Smooth muscle cell (in vitro differentiated cells): ENCODE measurements at regions not wholly inside any gene's neighbourhood (a gene's known extent, or its start where the extent isn't known, plus 50 kb on each side); places are given as distances from the start of the nearest gene placed in this dataset.
A peak's percentile ranks its signal among the peaks of the same experiment; 100 is the strongest.

ENCODE experiments used
- DNase-seq: peaks from one replicate; lab custom pipeline; 2025; ENCODE audit not compliant: unreplicated experiment; lab: John Stamatoyannopoulos, UW
- H2AFZ ChIP-seq: fragments of 200-600 bp; sonication (generic); 2 replicates; pipeline ENCODE4 v1.6.0; 2016; ENCODE audit warnings: antibody characterized with exemption, low read depth, mild to moderate bottlenecking
- H3F3A ChIP-seq: fragments of 200-600 bp; sonication (generic); 2 replicates; pipeline ENCODE4 v1.6.0; 2017; ENCODE audit warnings: antibody characterized with exemption, low read depth
- H3K27ac ChIP-seq: fragments of 200-600 bp; sonication (generic); 2 replicates; pipeline ENCODE4 v1.5.1; 2016; ENCODE audit warnings: low read depth, mild to moderate bottlenecking
- H3K27me3 ChIP-seq: fragments of 200-600 bp; sonication (generic); 2 replicates; pipeline ENCODE4 v1.6.1; 2016; ENCODE audit warnings: low read depth, mild to moderate bottlenecking
- H3K36me3 ChIP-seq: fragments of 200-600 bp; sonication (generic); 2 replicates; pipeline ENCODE4 v1.5.1; 2016; ENCODE audit warnings: low read depth
- H3K4me1 ChIP-seq: fragments of 200-600 bp; sonication (generic); 2 replicates; pipeline ENCODE4 v1.5.1; 2016; ENCODE audit warnings: low read depth
- H3K4me2 ChIP-seq: fragments of 200-600 bp; sonication (generic); 2 replicates; pipeline ENCODE4 v1.6.0; 2016; ENCODE audit warnings: mild to moderate bottlenecking
- H3K4me3 ChIP-seq: fragments of 200-600 bp; sonication (generic); 2 replicates; pipeline ENCODE4 v1.5.1; 2016; ENCODE audit warnings: mild to moderate bottlenecking
- H3K79me2 ChIP-seq: fragments of 200-600 bp; sonication (generic); 2 replicates; pipeline ENCODE4 v1.6.0; 2016; ENCODE audit warnings: low read depth, mild to moderate bottlenecking
- H3K9ac ChIP-seq: fragments of 200-600 bp; sonication (generic); 2 replicates; pipeline ENCODE4 v1.6.0; 2016; ENCODE audit warnings: low read depth
- H3K9me3 ChIP-seq: fragments of 200-600 bp; sonication (generic); replicated peaks from 2 replicates; pipeline ENCODE4 v1.5.1; 2016; ENCODE audit warnings: low read depth
- H4K20me1 ChIP-seq: fragments of 200-600 bp; sonication (generic); 2 replicates; pipeline ENCODE4 v1.6.0; 2016; ENCODE audit warnings: low read depth
- WGBS: methylation state at CpG from one replicate; pipeline ENCODE4 v1.1.7; 2016; ENCODE audit warnings: low lambda C conversion rate; 5-methylcytosine and 5-hydroxymethylcytosine counted together
- TF ChIP-seq, protein P1 (sequence below): fragments of 200-600 bp; sonication (generic); IDR thresholded peaks from 2 replicates; pipeline ENCODE4 v1.5.1; 2017; ENCODE audit warnings: borderline replicate concordance, mild to moderate bottlenecking, antibody characterized with exemption; ENCODE audit not compliant: insufficient read depth, poor library complexity, severe bottlenecking

DNA sequence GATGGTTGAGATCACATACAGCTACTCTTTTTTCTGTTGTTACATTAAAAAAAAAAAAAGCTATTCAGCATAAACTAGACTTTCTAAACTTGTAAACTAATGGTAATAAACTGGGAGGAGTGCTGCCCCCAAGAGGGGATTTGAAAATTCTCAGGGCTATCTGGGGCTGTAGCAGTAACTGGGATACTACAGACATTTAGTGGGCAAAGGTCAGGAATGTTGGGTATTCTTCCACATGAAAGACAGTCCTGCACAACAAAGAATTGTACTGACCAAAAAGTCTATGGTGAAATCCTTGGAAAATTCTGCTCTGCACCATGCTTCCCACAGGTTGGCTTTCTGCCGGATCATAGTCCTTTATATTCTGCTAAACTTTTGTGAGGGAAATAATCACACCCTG is 232.6 kb upstream of the BOD1L1 start:
- no peak overlapping the region for H3K4me2 ChIP-seq
- no peaks in the 10 kb centered on the region for H3K36me3 ChIP-seq
- no peaks in the 10 kb centered on the region for H3K9me3 ChIP-seq
- no peak for DNase-seq
- no peak overlapping the region for H3K4me3 ChIP-seq
- TF ChIP-seq, protein P1, sequence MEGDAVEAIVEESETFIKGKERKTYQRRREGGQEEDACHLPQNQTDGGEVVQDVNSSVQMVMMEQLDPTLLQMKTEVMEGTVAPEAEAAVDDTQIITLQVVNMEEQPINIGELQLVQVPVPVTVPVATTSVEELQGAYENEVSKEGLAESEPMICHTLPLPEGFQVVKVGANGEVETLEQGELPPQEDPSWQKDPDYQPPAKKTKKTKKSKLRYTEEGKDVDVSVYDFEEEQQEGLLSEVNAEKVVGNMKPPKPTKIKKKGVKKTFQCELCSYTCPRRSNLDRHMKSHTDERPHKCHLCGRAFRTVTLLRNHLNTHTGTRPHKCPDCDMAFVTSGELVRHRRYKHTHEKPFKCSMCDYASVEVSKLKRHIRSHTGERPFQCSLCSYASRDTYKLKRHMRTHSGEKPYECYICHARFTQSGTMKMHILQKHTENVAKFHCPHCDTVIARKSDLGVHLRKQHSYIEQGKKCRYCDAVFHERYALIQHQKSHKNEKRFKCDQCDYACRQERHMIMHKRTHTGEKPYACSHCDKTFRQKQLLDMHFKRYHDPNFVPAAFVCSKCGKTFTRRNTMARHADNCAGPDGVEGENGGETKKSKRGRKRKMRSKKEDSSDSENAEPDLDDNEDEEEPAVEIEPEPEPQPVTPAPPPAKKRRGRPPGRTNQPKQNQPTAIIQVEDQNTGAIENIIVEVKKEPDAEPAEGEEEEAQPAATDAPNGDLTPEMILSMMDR = no peak
- no peaks in the 10 kb centered on the region for H3K27me3 ChIP-seq
- H4K20me1 ChIP-seq = no peaks in the 10 kb centered on the region
- H3K79me2 ChIP-seq = no peaks in the 10 kb centered on the region
- WGBS = 78% methylated on average over 1 of the region's 1 CpG
- H3K9ac ChIP-seq = no peak overlapping the region
- H3F3A ChIP-seq = no peaks in the 10 kb centered on the region
- no peak overlapping the region for H3K27ac ChIP-seq
- H2AFZ ChIP-seq = no peak overlapping the region
- H3K4me1 ChIP-seq = peaks cover 4% of the 10 kb centered on the region

DNA sequence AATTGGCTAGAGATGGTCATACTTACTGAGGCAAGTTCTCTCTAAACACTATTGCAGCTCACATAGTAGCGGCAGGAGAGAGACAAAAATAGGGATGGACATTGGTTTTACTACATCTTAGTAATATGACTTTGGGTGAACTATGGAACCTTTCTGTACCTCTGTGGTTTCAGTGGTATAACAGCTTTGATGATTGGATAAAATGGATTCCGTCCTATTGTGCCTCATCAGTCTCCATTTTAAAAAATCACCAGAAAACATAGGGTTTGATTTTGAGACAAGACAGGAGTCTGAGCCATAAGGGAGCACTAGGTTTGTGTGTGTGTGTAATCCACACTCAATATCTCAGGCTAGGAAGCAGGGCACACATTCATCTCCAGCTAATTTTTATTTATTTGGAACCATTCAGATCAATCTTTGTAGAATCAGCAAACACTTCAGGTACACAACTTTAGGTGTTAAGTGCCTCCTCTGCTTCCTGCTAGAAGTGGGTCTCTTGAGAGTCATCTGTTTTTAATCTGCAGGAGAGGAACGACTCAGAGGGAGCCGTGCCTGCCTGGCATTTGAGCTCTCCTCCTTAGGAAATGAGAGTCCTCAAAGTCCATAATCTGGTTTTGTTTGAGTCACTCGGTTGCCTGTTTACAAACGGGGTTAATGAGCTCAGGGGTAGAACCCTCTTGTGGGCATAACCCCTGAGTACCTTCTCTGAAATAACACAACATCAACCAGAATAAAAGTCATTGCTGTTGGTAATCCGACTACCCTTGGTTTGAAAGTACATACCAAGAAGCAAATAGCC is 238.5 kb upstream of the BOD1L1 start:
- Histone ChIP-seq H4K20me1 (no peaks in the 10 kb centered on the region), H3K9ac (no peak overlapping the region), H2AFZ (no peak overlapping the region), H3F3A (no peaks in the 10 kb centered on the region), H3K36me3 (no peaks in the 10 kb centered on the region), H3K9me3 (no peaks in the 10 kb centered on the region), H3K27me3 (no peaks in the 10 kb centered on the region), H3K79me2 (no peaks in the 10 kb centered on the region), H3K4me2 (peak overlapping the region; percentile 25), H3K4me3 (no peak overlapping the region), H3K4me1 (peaks cover 5% of the 10 kb centered on the region), H3K27ac (no peak overlapping the region)
- no peak for DNase-seq
- WGBS = 41% methylated on average over 7 of the region's 7 CpGs
- TF ChIP-seq, protein P1 = no peak

GRCh38 chr4:13866881-13867280 is 239.4 kb upstream of the BOD1L1 start:
- H3K4me1 ChIP-seq = peaks cover 5% of the 10 kb centered on the region
- H3K4me3 ChIP-seq = no peak overlapping the region
- no peaks in the 10 kb centered on the region for H3K27me3 ChIP-seq
- no peak overlapping the region for H3K4me2 ChIP-seq
- no peaks in the 10 kb centered on the region for H3K9me3 ChIP-seq
- H2AFZ ChIP-seq = no peak overlapping the region
- H3K36me3 ChIP-seq = no peaks in the 10 kb centered on the region
- H3K9ac ChIP-seq = no peak overlapping the region
- DNase-seq = no peak
- H4K20me1 ChIP-seq = no peaks in the 10 kb centered on the region
- no peaks in the 10 kb centered on the region for H3F3A ChIP-seq
- H3K27ac ChIP-seq = no peak overlapping the region
- 79% methylated on average over 1 of the region's 1 CpG for WGBS
- H3K79me2 ChIP-seq = no peaks in the 10 kb centered on the region
- TF ChIP-seq, protein P1 = no peak

- H2AFZ ChIP-seq = no peak overlapping the region
- H3K27me3 ChIP-seq = no peaks in the 10 kb centered on the region
- no peaks in the 10 kb centered on the region for H4K20me1 ChIP-seq
- TF ChIP-seq, protein P1 = no peak
- no peak overlapping the region for H3K4me2 ChIP-seq
- no peaks in the 10 kb centered on the region for H3K4me1 ChIP-seq
- no peaks in the 10 kb centered on the region for H3F3A ChIP-seq
- H3K9ac ChIP-seq = no peak overlapping the region
- no peak for DNase-seq
- no peaks in the 10 kb centered on the region for H3K36me3 ChIP-seq
- H3K9me3 ChIP-seq = no peaks in the 10 kb centered on the region
- no peak overlapping the region for H3K27ac ChIP-seq
- H3K79me2 ChIP-seq = no peaks in the 10 kb centered on the region
- H3K4me3 ChIP-seq = no peak overlapping the region
Measured at GRCh38 chr4:13872155-13872554, 244.6 kb upstream of the BOD1L1 start.
